CD14-positive monocyte (primary cell): ENCODE measurements at regions not wholly inside any gene's neighbourhood (a gene's known extent, or its start where the extent isn't known, plus 50 kb on each side); places are given as distances from the start of the nearest gene placed in this dataset.

Experiments
- DNase-seq, 3 donors: peaks; one replicate each; pipeline ENCODE4 v3.0.0-alpha.2; 2011 to 2022
- H2AFZ ChIP-seq: 2 replicates; pipeline ENCODE4 v1.6.0; 2012; ENCODE audit warnings: mild to moderate bottlenecking, low read depth, low read length, inconsistent platforms; ENCODE audit not compliant: insufficient read depth, poor library complexity, severe bottlenecking
- H3K27ac ChIP-seq, 2 donors: 1 replicate in 1 of 2; 2 replicates in 1 of 2; pipeline ENCODE4 v1.5.1; 2012 to 2013; ENCODE audit warnings: low read length in 2 of 2, control low read depth in 1 of 2, inconsistent platforms in 1 of 2, low read depth in 1 of 2, mild to moderate bottlenecking in 1 of 2
- H3K27me3 ChIP-seq, 2 donors: one replicate each; pipeline versions ENCODE4 v1.6.0 to v1.6.1; 2011 to 2013; ENCODE audit warnings: low read length in 2 of 2; ENCODE audit not compliant: control insufficient read depth in 2 of 2, insufficient read depth in 2 of 2
- H3K36me3 ChIP-seq, 2 donors: replicated peaks in 1 of 2; 1 replicate in 1 of 2; 2 replicates in 1 of 2; pipeline versions ENCODE4 v1.5.1 to v1.6.1; 2012 to 2013; ENCODE audit warnings: low read length in 2 of 2, control low read depth in 1 of 2, inconsistent platforms in 1 of 2, mild to moderate bottlenecking in 1 of 2; ENCODE audit not compliant: insufficient read depth in 2 of 2, control insufficient read depth in 1 of 2
- H3K4me1 ChIP-seq, 2 donors: 1 replicate in 1 of 2; 2 replicates in 1 of 2; pipeline versions ENCODE4 v1.5.1 to v1.6.1; 2012 to 2013; ENCODE audit warnings: low read length in 2 of 2, control low read depth in 1 of 2, inconsistent platforms in 1 of 2, mild to moderate bottlenecking in 1 of 2, moderate library complexity in 1 of 2; ENCODE audit not compliant: insufficient read depth in 2 of 2, control insufficient read depth in 1 of 2
- H3K4me2 ChIP-seq: replicated peaks from 2 replicates; pipeline ENCODE3; 2012; ENCODE audit warnings: low read length, moderate library complexity, mild to moderate bottlenecking; ENCODE audit not compliant: poor library complexity, severe bottlenecking; ENCODE audit errors: extremely low read depth
- H3K4me3 ChIP-seq, 3 experiments: fragments of 200-600 bp in 1 of 3; sonication (generic) in 1 of 3; replicated peaks in 1 of 3; 1 replicate in 2 of 3; 2 replicates in 1 of 3; pipeline ENCODE4 v1.5.1; 2011 to 2013; ENCODE audit warnings: low read length in 3 of 3, mild to moderate bottlenecking in 3 of 3, control low read depth in 2 of 3, low read depth in 2 of 3, inconsistent platforms in 1 of 3, moderate library complexity in 1 of 3
- H3K79me2 ChIP-seq: 2 replicates; pipeline ENCODE4 v1.6.0; 2012; ENCODE audit warnings: mild to moderate bottlenecking, control low read depth, inconsistent platforms, low read length, moderate library complexity; ENCODE audit not compliant: insufficient read depth
- H3K9ac ChIP-seq: 2 replicates; pipeline ENCODE4 v1.6.0; 2017; ENCODE audit warnings: low read length, mild to moderate bottlenecking; ENCODE audit not compliant: insufficient read depth, poor library complexity, severe bottlenecking
- H3K9me3 ChIP-seq, 2 donors: replicated peaks in 1 of 2; 1 replicate in 1 of 2; 2 replicates in 1 of 2; pipeline versions ENCODE4 v1.5.1 to v1.6.1; 2012 to 2013; ENCODE audit warnings: low read length in 2 of 2, control low read depth in 1 of 2; ENCODE audit not compliant: control insufficient read depth in 1 of 2, insufficient read depth in 1 of 2
- H4K20me1 ChIP-seq: 2 replicates; pipeline ENCODE4 v1.6.0; 2012; ENCODE audit warnings: mild to moderate bottlenecking, low read length, control low read depth, moderate library complexity; ENCODE audit not compliant: insufficient read depth
- H3K27ac Mint-ChIP-seq, 7 donors: one replicate each; pipeline ENCODE4 v1.8.0; 2020; ENCODE audit warnings: mild to moderate bottlenecking in 7 of 7, mixed read lengths in 7 of 7, moderate library complexity in 6 of 7, inconsistent platforms in 2 of 7
- H3K27me3 Mint-ChIP-seq, 3 donors: one replicate each; pipeline ENCODE4 v1.8.0; 2021 to 2022; ENCODE audit warnings: low read depth in 3 of 3, mild to moderate bottlenecking in 3 of 3, mixed read lengths in 3 of 3, moderate library complexity in 3 of 3, inconsistent platforms in 1 of 3
- H3K36me3 Mint-ChIP-seq, 2 donors: one replicate each; pipeline ENCODE4 v1.8.0; 2020; ENCODE audit warnings: mixed read lengths in 2 of 2, inconsistent platforms in 1 of 2, mild to moderate bottlenecking in 1 of 2
- H3K4me1 Mint-ChIP-seq: one replicate; pipeline ENCODE4 v1.8.0; 2020; ENCODE audit warnings: mild to moderate bottlenecking, mixed read lengths
- H3K4me3 Mint-ChIP-seq, 2 donors: one replicate each; pipeline ENCODE4 v1.8.0; 2020; ENCODE audit warnings: mild to moderate bottlenecking in 2 of 2, mixed read lengths in 2 of 2, moderate library complexity in 1 of 2
- H3K9me3 Mint-ChIP-seq, 7 donors: one replicate each; pipeline ENCODE4 v1.8.0; 2020 to 2022; ENCODE audit warnings: mixed read lengths in 7 of 7, mild to moderate bottlenecking in 6 of 7, moderate library complexity in 6 of 7, inconsistent platforms in 2 of 7
- CTCF ChIP-seq: fragments of 200-600 bp; IDR thresholded peaks from one replicate; pipeline ENCODE4 v1.8.0; 2022; ENCODE audit warnings: antibody characterized with exemption, mild to moderate bottlenecking
- WGBS: methylation state at CpG from one replicate; pipeline ENCODE4 v1.1.5; 2013; ENCODE audit warnings: missing lambda C conversion rate; ENCODE audit not compliant: insufficient coverage; 5-methylcytosine and 5-hydroxymethylcytosine counted together
- intact Hi-C, 2 donors: fragments of 100-400 bp; cut with micrococcal nuclease; formaldehyde crosslinking; loops; one replicate each; pipeline versions ENCODE4 v1.15.0 to v1.15.1; 2023

GRCh38 chr9:91053824-91054223 lies 252.2 kb downstream of the SYK start:
- H3K79me2 ChIP-seq: no peaks in the 10 kb centered on the region

GRCh38 chr9:91055845-91056244 lies 254.2 kb downstream of the SYK start:
- Histone ChIP-seq H3K27ac (no peak overlapping the region), H3K4me2 (no peak overlapping the region), H4K20me1 (no peaks in the 10 kb centered on the region), H3K4me1 (peaks cover 5 to 7% of the 10 kb centered on the region in 2 donors), H3K9me3 (no peaks in the 10 kb centered on the region), H3K36me3 (no peaks in the 10 kb centered on the region), H3K4me3 (no peak overlapping the region), H3K27me3 (no peaks in the 10 kb centered on the region), H2AFZ (no peak overlapping the region), H3K9ac (no peak overlapping the region), H3K79me2 (no peaks in the 10 kb centered on the region)
- TF ChIP-seq CTCF: no peak
- Mint-ChIP-seq H3K27ac (no peak overlapping the region), H3K4me3 (no peak overlapping the region), H3K27me3 (peaks cover 0 to 8% (median 2%) of the 10 kb centered on the region in 3 donors), H3K36me3 (no peaks in the 10 kb centered on the region), H3K9me3 (peaks cover 0 to 3% (median 0%) of the 10 kb centered on the region in 7 donors), H3K4me1 (peaks cover 11% of the 10 kb centered on the region)
- no CpG with 5 or more reads among the region's 3 CpGs for WGBS
- no peak for DNase-seq
- intact Hi-C loops: no loop called here

More at GRCh38 chr9:91053824-91054223, 252.2 kb downstream of the SYK start:
- Mint-ChIP-seq H3K4me3 (no peak overlapping the region), H3K4me1 (peaks cover 5% of the 10 kb centered on the region), H3K27me3 (peaks cover 0 to 6% (median 2%) of the 10 kb centered on the region in 3 donors), H3K36me3 (no peaks in the 10 kb centered on the region), H3K27ac (no peak overlapping the region), H3K9me3 (peaks cover 0 to 3% (median 0%) of the 10 kb centered on the region in 7 donors)
- H4K20me1 ChIP-seq: no peaks in the 10 kb centered on the region
- H3K27me3 ChIP-seq: no peaks in the 10 kb centered on the region
- H3K9ac ChIP-seq: no peak overlapping the region
- intact Hi-C loops: no loop called here
- no peak overlapping the region for H2AFZ ChIP-seq
- H3K27ac ChIP-seq: no peak overlapping the region
- no peak for TF ChIP-seq CTCF
- no CpG with 5 or more reads among the region's 2 CpGs for WGBS
- no peaks in the 10 kb centered on the region for H3K36me3 ChIP-seq
- no peak overlapping the region for H3K4me3 ChIP-seq
- no peaks in the 10 kb centered on the region for H3K4me1 ChIP-seq
- no peak overlapping the region for H3K4me2 ChIP-seq
- H3K9me3 ChIP-seq: no peaks in the 10 kb centered on the region
- no peak for DNase-seq
